GM23338 (cell line): ENCODE measurements at regions not wholly inside any gene's neighbourhood (a gene's known extent, or its start where the extent isn't known, plus 50 kb on each side); places are given as distances from the start of the nearest gene placed in this dataset.

Experiments
- ATAC-seq: fragments of 200-7000 bp; cut with Tn5 transposase; 3 replicates; pipeline ENCODE4 v1.9.1; 2020
- DNase-seq: peaks from one replicate; pipeline ENCODE4 v3.0.0-alpha.2; 2015; ENCODE audit warnings: low spot score
- H2AFZ ChIP-seq: fragments of 200-600 bp; sonication (generic); 2 replicates; pipeline ENCODE4 v1.8.0; 2016; ENCODE audit warnings: antibody characterized with exemption, mild to moderate bottlenecking, moderate library complexity
- H3F3A ChIP-seq: fragments of 200-600 bp; sonication (generic); replicated peaks from 2 replicates; pipeline ENCODE4 v1.8.0; 2017; ENCODE audit warnings: antibody characterized with exemption, mixed run types, low read depth
- H3K27ac ChIP-seq: fragments of 200-600 bp; sonication (generic); 2 replicates; pipeline ENCODE4 v1.6.1; 2016; ENCODE audit warnings: low read depth
- H3K27me3 ChIP-seq: fragments of 200-600 bp; sonication (generic); 2 replicates; pipeline ENCODE4 v1.8.0; 2016; ENCODE audit warnings: mild to moderate bottlenecking, mixed run types, moderate library complexity; ENCODE audit not compliant: insufficient read depth
- H3K36me3 ChIP-seq: fragments of 200-600 bp; sonication (generic); 2 replicates; pipeline ENCODE4 v1.8.0; 2016; ENCODE audit warnings: mild to moderate bottlenecking; ENCODE audit not compliant: insufficient read depth
- H3K4me1 ChIP-seq: fragments of 200-600 bp; sonication (generic); 2 replicates; pipeline ENCODE4 v1.8.0; 2016; ENCODE audit warnings: mild to moderate bottlenecking, moderate library complexity; ENCODE audit not compliant: insufficient read depth
- H3K4me2 ChIP-seq: fragments of 200-600 bp; sonication (generic); 2 replicates; pipeline ENCODE4 v1.7.1; 2017; ENCODE audit warnings: mixed run types
- H3K4me3 ChIP-seq: fragments of 200-600 bp; sonication (generic); 2 replicates; pipeline ENCODE4 v1.6.1; 2016; ENCODE audit warnings: mixed run types
- H3K79me2 ChIP-seq: fragments of 200-600 bp; sonication (generic); replicated peaks from 2 replicates; pipeline ENCODE4 v1.8.0; 2017; ENCODE audit warnings: mild to moderate bottlenecking; ENCODE audit not compliant: insufficient read depth
- H3K9me2 ChIP-seq: fragments of 200-600 bp; sonication (generic); 2 replicates; pipeline ENCODE4 v1.8.0; 2017; ENCODE audit not compliant: insufficient read depth
- H4K20me1 ChIP-seq: fragments of 200-600 bp; sonication (generic); replicated peaks from 2 replicates; pipeline ENCODE4 v1.8.0; 2017; ENCODE audit warnings: mild to moderate bottlenecking; ENCODE audit not compliant: insufficient read depth
- H3K27ac Mint-ChIP-seq: 2 replicates; pipeline ENCODE4 v1.8.0; 2020; ENCODE audit warnings: inconsistent platforms, mild to moderate bottlenecking, moderate library complexity, mixed read lengths
- H3K27me3 Mint-ChIP-seq: 3 replicates; pipeline ENCODE4 v1.8.0; 2022; ENCODE audit warnings: low read depth, mild to moderate bottlenecking, moderate library complexity, mixed read lengths, inconsistent platforms; ENCODE audit not compliant: insufficient read depth, poor library complexity
- H3K36me3 Mint-ChIP-seq: 3 replicates; pipeline ENCODE4 v1.8.0; 2021; ENCODE audit warnings: low read depth, mild to moderate bottlenecking, inconsistent platforms, moderate library complexity, mixed read lengths
- H3K4me1 Mint-ChIP-seq: 3 replicates; pipeline ENCODE4 v1.8.0; 2020; ENCODE audit warnings: mild to moderate bottlenecking, inconsistent platforms, mixed read lengths
- H3K4me3 Mint-ChIP-seq: 3 replicates; pipeline ENCODE4 v1.8.0; 2021; ENCODE audit warnings: moderate library complexity, mild to moderate bottlenecking, inconsistent platforms, mixed read lengths
- H3K9me3 Mint-ChIP-seq: 3 replicates; pipeline ENCODE4 v1.8.0; 2020; ENCODE audit warnings: moderate library complexity, mild to moderate bottlenecking, inconsistent platforms, mixed read lengths
- CREB1 ChIP-seq: fragments of 250-450 bp; sonication (Bioruptor Pico); IDR thresholded peaks from 2 replicates; pipeline ENCODE4 v1.5.0; 2020; ENCODE audit warnings: low read depth, mild to moderate bottlenecking, moderate library complexity
- ETS1 ChIP-seq: IDR thresholded peaks from 2 replicates; pipeline ENCODE4 v1.6.1; 2016; ENCODE audit warnings: antibody characterized with exemption
- EZH2 ChIP-seq: fragments of 200-600 bp; sonication (generic); IDR thresholded peaks from one replicate; pipeline ENCODE4 v1.8.0; 2017; ENCODE audit warnings: antibody characterized with exemption, mild to moderate bottlenecking, low read depth; ENCODE audit not compliant: unreplicated experiment
- EZH2phosphoT487 ChIP-seq: fragments of 200-600 bp; sonication (generic); IDR thresholded peaks from one replicate; pipeline ENCODE4 v1.8.1; 2018; ENCODE audit warnings: antibody characterized with exemption; ENCODE audit not compliant: unreplicated experiment
- JUNB ChIP-seq: IDR thresholded peaks from one replicate; pipeline ENCODE4 v1.6.1; 2016; ENCODE audit warnings: antibody characterized with exemption; ENCODE audit not compliant: unreplicated experiment
- NANOG ChIP-seq: IDR thresholded peaks from 2 replicates; pipeline ENCODE4 v1.6.1; 2016; ENCODE audit warnings: antibody characterized with exemption, borderline replicate concordance
- STAT1 ChIP-seq: IDR thresholded peaks from one replicate; pipeline ENCODE4 v1.6.1; 2016; ENCODE audit warnings: antibody characterized with exemption; ENCODE audit not compliant: unreplicated experiment
- ZNF114 ChIP-seq: fragments of 250-450 bp; sonication (Bioruptor Pico); IDR thresholded peaks from 2 replicates; pipeline ENCODE4 v1.5.0; 2020; ENCODE audit warnings: mild to moderate bottlenecking, moderate library complexity
- ZNF331 ChIP-seq: fragments of 250-450 bp; sonication (Bioruptor Pico); IDR thresholded peaks from 2 replicates; pipeline ENCODE4 v1.5.0; 2020; ENCODE audit warnings: low read depth, mild to moderate bottlenecking, moderate library complexity
- ZNF462 ChIP-seq: fragments of 250-450 bp; sonication (Bioruptor Pico); IDR thresholded peaks from 2 replicates; pipeline ENCODE4 v1.5.0; 2020; ENCODE audit warnings: mild to moderate bottlenecking, moderate library complexity
- TF ChIP-seq, protein P1 (sequence below): IDR thresholded peaks from one replicate; pipeline ENCODE4 v1.6.1; 2018; ENCODE audit warnings: antibody characterized with exemption; ENCODE audit not compliant: unreplicated experiment

GRCh38 chr9:87803623-87804345, 77.9 kb downstream of the CTSL start (continued):
- TF ChIP-seq, protein P1, sequence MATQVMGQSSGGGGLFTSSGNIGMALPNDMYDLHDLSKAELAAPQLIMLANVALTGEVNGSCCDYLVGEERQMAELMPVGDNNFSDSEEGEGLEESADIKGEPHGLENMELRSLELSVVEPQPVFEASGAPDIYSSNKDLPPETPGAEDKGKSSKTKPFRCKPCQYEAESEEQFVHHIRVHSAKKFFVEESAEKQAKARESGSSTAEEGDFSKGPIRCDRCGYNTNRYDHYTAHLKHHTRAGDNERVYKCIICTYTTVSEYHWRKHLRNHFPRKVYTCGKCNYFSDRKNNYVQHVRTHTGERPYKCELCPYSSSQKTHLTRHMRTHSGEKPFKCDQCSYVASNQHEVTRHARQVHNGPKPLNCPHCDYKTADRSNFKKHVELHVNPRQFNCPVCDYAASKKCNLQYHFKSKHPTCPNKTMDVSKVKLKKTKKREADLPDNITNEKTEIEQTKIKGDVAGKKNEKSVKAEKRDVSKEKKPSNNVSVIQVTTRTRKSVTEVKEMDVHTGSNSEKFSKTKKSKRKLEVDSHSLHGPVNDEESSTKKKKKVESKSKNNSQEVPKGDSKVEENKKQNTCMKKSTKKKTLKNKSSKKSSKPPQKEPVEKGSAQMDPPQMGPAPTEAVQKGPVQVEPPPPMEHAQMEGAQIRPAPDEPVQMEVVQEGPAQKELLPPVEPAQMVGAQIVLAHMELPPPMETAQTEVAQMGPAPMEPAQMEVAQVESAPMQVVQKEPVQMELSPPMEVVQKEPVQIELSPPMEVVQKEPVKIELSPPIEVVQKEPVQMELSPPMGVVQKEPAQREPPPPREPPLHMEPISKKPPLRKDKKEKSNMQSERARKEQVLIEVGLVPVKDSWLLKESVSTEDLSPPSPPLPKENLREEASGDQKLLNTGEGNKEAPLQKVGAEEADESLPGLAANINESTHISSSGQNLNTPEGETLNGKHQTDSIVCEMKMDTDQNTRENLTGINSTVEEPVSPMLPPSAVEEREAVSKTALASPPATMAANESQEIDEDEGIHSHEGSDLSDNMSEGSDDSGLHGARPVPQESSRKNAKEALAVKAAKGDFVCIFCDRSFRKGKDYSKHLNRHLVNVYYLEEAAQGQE, result no peak
- no peak for TF ChIP-seq ETS1

GRCh38 chr9:87805259-87805658, 77.4 kb upstream of the SPATA31E1 start:
- H3K4me3 Mint-ChIP-seq, result no peak overlapping the region
- TF ChIP-seq ZNF462, result no peak
- no peak for TF ChIP-seq EZH2
- no peak for TF ChIP-seq NANOG
- no peak for TF ChIP-seq CREB1
- no peak for TF ChIP-seq STAT1
- TF ChIP-seq EZH2phosphoT487, result no peak
- TF ChIP-seq ZNF331 (CRISPR knock-in tag), result no peak
- TF ChIP-seq ZNF114 (CRISPR knock-in tag), result no peak
- TF ChIP-seq JUNB, result no peak

More at GRCh38 chr9:87805259-87805658, 77.4 kb upstream of the SPATA31E1 start:
- ATAC-seq (no peak), DNase-seq (no peak)
- 0 out of 2 replicates have a peak, but pooled peaks cover 4% of the 10 kb centered on the region for H3K36me3 ChIP-seq
- H3K4me2 ChIP-seq, result no peak overlapping the region
- H3K4me3 ChIP-seq, result no peak overlapping the region
- no peaks in the 10 kb centered on the region for H3K9me2 ChIP-seq
- H3K4me1 ChIP-seq, result no peaks in the 10 kb centered on the region
- peaks cover 20% of the 10 kb centered on the region for H3K36me3 Mint-ChIP-seq
- H3K27ac Mint-ChIP-seq, result no peak overlapping the region
- H2AFZ ChIP-seq, result no peak overlapping the region
- no peaks in the 10 kb centered on the region for H3F3A ChIP-seq
- H3K27ac ChIP-seq, result no peak overlapping the region
- no peaks in the 10 kb centered on the region; the same call in 2 of the 3 replicates for H3K4me1 Mint-ChIP-seq
- H3K9me3 Mint-ChIP-seq, result peaks cover 32% of the 10 kb centered on the region
- H3K27me3 ChIP-seq, result no peaks in the 10 kb centered on the region
- H3K27me3 Mint-ChIP-seq, result peaks cover 13% of the 10 kb centered on the region
- H4K20me1 ChIP-seq, result no peaks in the 10 kb centered on the region
- no peaks in the 10 kb centered on the region for H3K79me2 ChIP-seq
